ENCODE measurements at regions not wholly inside any gene's neighbourhood (a gene's known extent, or its start where the extent isn't known, plus 50 kb on each side); places are given as distances from the start of the nearest gene placed in this dataset.

DNA sequence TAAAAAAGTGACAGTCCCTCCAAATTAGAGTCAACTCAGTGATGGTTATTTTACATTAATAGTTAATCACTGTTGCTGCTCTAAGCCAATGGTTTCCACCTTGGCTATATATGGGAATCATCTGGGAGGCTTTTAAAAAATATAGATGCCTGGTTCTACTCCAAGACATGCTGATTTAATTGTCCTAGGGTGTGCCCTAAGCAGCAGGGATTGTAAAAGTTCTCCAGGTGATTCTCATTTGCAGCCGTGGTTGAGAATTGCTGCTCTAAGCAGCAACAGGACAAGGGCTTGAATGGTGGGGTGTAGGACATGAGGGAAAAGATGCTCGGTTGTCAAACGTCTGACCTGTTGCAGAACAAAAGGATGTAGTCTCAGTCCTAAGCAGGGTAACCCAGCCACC lies 405.1 kb upstream of the MCTP2 start:
- H3K4me3 Mint-ChIP-seq: no peak overlapping the region
- H3K27me3 Mint-ChIP-seq (ENCODE audit: insufficient read depth): peaks cover 4% of the 10 kb centered on the region; the same call in 1 of the 2 replicates
- TF ChIP-seq CTCF (IDR thresholded peaks at IDR 0.05): no peak
- peaks cover 10% of the 10 kb centered on the region for H3K9me3 Mint-ChIP-seq
- DNase-seq: no peak
- H3K4me1 Mint-ChIP-seq (ENCODE audit: low read depth): no peaks in the 10 kb centered on the region
- H3K36me3 Mint-ChIP-seq (ENCODE audit: low read depth): no peaks in the 10 kb centered on the region
- no peak overlapping the region for H3K27ac Mint-ChIP-seq

GRCh38 chr15:93825682-93826081 lies 405.7 kb upstream of the MCTP2 start:
- Mint-ChIP-seq H3K4me1 (ENCODE audit: low read depth) (no peaks in the 10 kb centered on the region), H3K4me3 (no peak overlapping the region), H3K9me3 (peaks cover 4% of the 10 kb centered on the region; the same call in 1 of the 2 replicates), H3K27me3 (ENCODE audit: insufficient read depth) (peaks cover 3% of the 10 kb centered on the region; the same call in 1 of the 2 replicates), H3K36me3 (ENCODE audit: low read depth) (no peaks in the 10 kb centered on the region), H3K27ac (no peak overlapping the region)
- DNase-seq: no peak
- no peak for TF ChIP-seq CTCF (IDR thresholded peaks at IDR 0.05)

GRCh38 chr15:93823971-93824913 lies 407.1 kb upstream of the MCTP2 start:
- H3K4me3 Mint-ChIP-seq: no peak overlapping the region
- no peak for DNase-seq
- TF ChIP-seq CTCF (IDR thresholded peaks at IDR 0.05): no peak
- no peaks in the 10 kb centered on the region for H3K4me1 Mint-ChIP-seq (ENCODE audit: low read depth)
- H3K27ac Mint-ChIP-seq: no peak overlapping the region
- H3K27me3 Mint-ChIP-seq (ENCODE audit: insufficient read depth): peaks cover 2% of the 10 kb centered on the region
- H3K36me3 Mint-ChIP-seq (ENCODE audit: low read depth): no peaks in the 10 kb centered on the region
- H3K9me3 Mint-ChIP-seq: peaks cover 4% of the 10 kb centered on the region; the same call in 1 of the 2 replicates

GRCh38 chr15:93820566-93820965 lies 410.8 kb upstream of the MCTP2 start:
- Mint-ChIP-seq H3K27ac (no peak overlapping the region), H3K36me3 (ENCODE audit: low read depth) (no peaks in the 10 kb centered on the region), H3K9me3 (peaks cover 14% of the 10 kb centered on the region; the same call in 1 of the 2 replicates), H3K27me3 (ENCODE audit: insufficient read depth) (peaks cover 2% of the 10 kb centered on the region), H3K4me3 (no peak overlapping the region), H3K4me1 (ENCODE audit: low read depth) (no peaks in the 10 kb centered on the region)
- no peak for DNase-seq
- TF ChIP-seq CTCF (IDR thresholded peaks at IDR 0.05): no peak

DNA sequence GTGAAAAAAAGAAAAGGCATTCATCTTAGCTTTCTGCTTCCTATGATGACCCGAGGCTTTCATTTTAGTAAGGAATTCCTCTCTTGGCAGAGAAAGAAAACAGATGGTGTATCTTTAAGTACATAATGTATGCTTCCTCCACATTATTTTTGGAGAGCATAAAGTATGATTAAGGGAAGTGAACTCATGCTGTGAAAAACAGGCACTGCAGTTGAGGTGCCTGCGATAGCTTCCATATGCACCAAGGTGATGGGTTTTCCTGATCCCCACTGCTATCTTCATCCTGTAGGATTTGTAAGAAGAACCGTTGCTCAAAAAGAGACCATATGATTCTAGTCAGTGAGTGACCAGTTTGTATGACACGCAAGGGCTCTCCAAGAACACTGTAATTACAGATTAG lies 411.5 kb upstream of the MCTP2 start:
- no peaks in the 10 kb centered on the region for H3K36me3 Mint-ChIP-seq (ENCODE audit: low read depth)
- no peak for DNase-seq
- no peak overlapping the region for H3K27ac Mint-ChIP-seq
- TF ChIP-seq CTCF (IDR thresholded peaks at IDR 0.05): no peak
- peaks cover 2% of the 10 kb centered on the region for H3K27me3 Mint-ChIP-seq (ENCODE audit: insufficient read depth)
- no peak overlapping the region for H3K4me3 Mint-ChIP-seq
- no peaks in the 10 kb centered on the region for H3K4me1 Mint-ChIP-seq (ENCODE audit: low read depth)
- H3K9me3 Mint-ChIP-seq: peaks cover 17% of the 10 kb centered on the region; the same call in 1 of the 2 replicates
